ENCODE measurements at regions not wholly inside any gene's neighbourhood (a gene's known extent, or its start where the extent isn't known, plus 50 kb on each side); places are given as distances from the start of the nearest gene placed in this dataset.

DNA sequence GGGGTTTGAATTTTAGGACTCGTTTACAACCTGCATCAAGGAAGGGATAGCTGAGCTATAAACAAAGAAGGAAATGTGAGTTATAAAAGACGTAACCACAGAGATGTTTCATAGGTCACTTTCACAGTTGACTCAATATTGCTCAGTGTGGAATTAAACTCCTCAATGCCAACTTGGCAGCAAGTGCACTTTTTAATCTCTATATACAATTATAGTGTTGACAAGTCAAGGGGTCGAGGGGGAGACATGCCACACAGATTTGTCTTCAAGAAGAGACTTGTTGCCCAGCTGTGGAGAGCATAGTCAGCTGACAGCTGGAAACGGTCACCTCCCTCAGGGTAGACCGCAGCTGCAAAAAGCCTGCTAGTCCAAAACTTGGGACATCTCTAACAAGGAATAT, 163.4 kb upstream of the DMAC1 start:
- 79% methylated on average over 2 of the region's 5 CpGs for WGBS (ENCODE audit: insufficient coverage)
- Histone ChIP-seq H3K4me2 (replicated peaks; ENCODE audit: extremely low read depth, low read length, poor library complexity, severe bottlenecking) (no peak overlapping the region), H3K36me3 (replicated peaks in 1 of 2; ENCODE audit: control insufficient read depth in 1 of 2, insufficient read depth in 2 of 2, low read length in 2 of 2) (no peaks in the 10 kb centered on the region), H3K4me3 (replicated peaks in 1 of 3; ENCODE audit: low read depth in 2 of 3, low read length in 3 of 3) (no peak overlapping the region), H4K20me1 (ENCODE audit: insufficient read depth, low read length) (no peaks in the 10 kb centered on the region), H2AFZ (ENCODE audit: insufficient read depth, low read depth, low read length, poor library complexity, severe bottlenecking) (peak overlapping the region; percentile 33), H3K27ac (ENCODE audit: low read depth in 1 of 2, low read length in 2 of 2) (no peak overlapping the region), H3K4me1 (ENCODE audit: control insufficient read depth in 1 of 2, insufficient read depth in 2 of 2, low read length in 2 of 2) (peaks cover 29 to 37% of the 10 kb centered on the region in 2 donors), H3K9ac (ENCODE audit: insufficient read depth, low read length, poor library complexity, severe bottlenecking) (no peak overlapping the region), H3K9me3 (replicated peaks in 1 of 2; ENCODE audit: control insufficient read depth in 1 of 2, insufficient read depth in 1 of 2, low read length in 2 of 2) (no peaks in the 10 kb centered on the region), H3K27me3 (ENCODE audit: control insufficient read depth in 2 of 2, insufficient read depth in 2 of 2, low read length in 2 of 2) (no peaks in the 10 kb centered on the region), H3K79me2 (ENCODE audit: insufficient read depth, low read length) (no peaks in the 10 kb centered on the region)
- peaks cover 0 to 1% (median 0%) of the 10 kb centered on the region in 7 donors for H3K9me3 Mint-ChIP-seq
- peaks cover 46% of the 10 kb centered on the region for H3K4me1 Mint-ChIP-seq
- H3K4me3 Mint-ChIP-seq: no peak overlapping the region
- intact Hi-C loops (cut with micrococcal nuclease): no loop called here
- DNase-seq: no peak
- H3K27me3 Mint-ChIP-seq (ENCODE audit: low read depth in 3 of 3): no peaks in the 10 kb centered on the region
- H3K27ac Mint-ChIP-seq: no peak overlapping the region
- no peaks in the 10 kb centered on the region for H3K36me3 Mint-ChIP-seq
- TF ChIP-seq, protein P1, sequence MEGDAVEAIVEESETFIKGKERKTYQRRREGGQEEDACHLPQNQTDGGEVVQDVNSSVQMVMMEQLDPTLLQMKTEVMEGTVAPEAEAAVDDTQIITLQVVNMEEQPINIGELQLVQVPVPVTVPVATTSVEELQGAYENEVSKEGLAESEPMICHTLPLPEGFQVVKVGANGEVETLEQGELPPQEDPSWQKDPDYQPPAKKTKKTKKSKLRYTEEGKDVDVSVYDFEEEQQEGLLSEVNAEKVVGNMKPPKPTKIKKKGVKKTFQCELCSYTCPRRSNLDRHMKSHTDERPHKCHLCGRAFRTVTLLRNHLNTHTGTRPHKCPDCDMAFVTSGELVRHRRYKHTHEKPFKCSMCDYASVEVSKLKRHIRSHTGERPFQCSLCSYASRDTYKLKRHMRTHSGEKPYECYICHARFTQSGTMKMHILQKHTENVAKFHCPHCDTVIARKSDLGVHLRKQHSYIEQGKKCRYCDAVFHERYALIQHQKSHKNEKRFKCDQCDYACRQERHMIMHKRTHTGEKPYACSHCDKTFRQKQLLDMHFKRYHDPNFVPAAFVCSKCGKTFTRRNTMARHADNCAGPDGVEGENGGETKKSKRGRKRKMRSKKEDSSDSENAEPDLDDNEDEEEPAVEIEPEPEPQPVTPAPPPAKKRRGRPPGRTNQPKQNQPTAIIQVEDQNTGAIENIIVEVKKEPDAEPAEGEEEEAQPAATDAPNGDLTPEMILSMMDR (IDR thresholded peaks at IDR 0.05): no peak

DNA sequence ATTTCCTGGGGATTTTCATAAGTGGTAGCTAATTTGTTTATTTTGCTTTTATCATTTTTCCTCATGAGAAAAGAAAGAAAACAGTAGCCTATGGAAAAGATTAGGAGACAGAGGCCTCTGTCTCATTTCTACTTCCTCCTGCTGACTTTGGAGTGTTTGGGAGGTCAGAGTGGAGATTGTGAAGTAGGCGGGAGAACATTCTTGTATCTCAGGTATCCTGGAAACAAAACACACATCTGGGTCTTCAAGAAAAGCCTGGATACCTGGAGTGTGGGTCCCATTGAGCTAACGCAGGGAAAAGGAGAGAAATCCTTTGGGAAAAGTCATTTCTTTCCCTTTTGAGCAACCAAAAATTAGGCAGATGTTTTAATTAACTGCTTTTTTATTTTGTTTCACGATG, 161.5 kb upstream of the DMAC1 start:
- Histone ChIP-seq H3K79me2 (ENCODE audit: insufficient read depth, low read length) (no peaks in the 10 kb centered on the region), H4K20me1 (ENCODE audit: insufficient read depth, low read length) (no peaks in the 10 kb centered on the region), H3K36me3 (replicated peaks in 1 of 2; ENCODE audit: control insufficient read depth in 1 of 2, insufficient read depth in 2 of 2, low read length in 2 of 2) (no peaks in the 10 kb centered on the region), H3K9me3 (replicated peaks in 1 of 2; ENCODE audit: control insufficient read depth in 1 of 2, insufficient read depth in 1 of 2, low read length in 2 of 2) (no peaks in the 10 kb centered on the region), H3K4me2 (replicated peaks; ENCODE audit: extremely low read depth, low read length, poor library complexity, severe bottlenecking) (no peak overlapping the region), H3K27ac (ENCODE audit: low read depth in 1 of 2, low read length in 2 of 2) (no peak overlapping the region), H3K4me3 (replicated peaks in 1 of 3; ENCODE audit: low read depth in 2 of 3, low read length in 3 of 3) (no peak overlapping the region), H3K27me3 (ENCODE audit: control insufficient read depth in 2 of 2, insufficient read depth in 2 of 2, low read length in 2 of 2) (no peaks in the 10 kb centered on the region), H2AFZ (ENCODE audit: insufficient read depth, low read depth, low read length, poor library complexity, severe bottlenecking) (no peak overlapping the region), H3K9ac (ENCODE audit: insufficient read depth, low read length, poor library complexity, severe bottlenecking) (no peak overlapping the region), H3K4me1 (ENCODE audit: control insufficient read depth in 1 of 2, insufficient read depth in 2 of 2, low read length in 2 of 2) (peaks cover 10 to 17% of the 10 kb centered on the region in 2 donors)
- DNase-seq: no peak
- intact Hi-C loops (cut with micrococcal nuclease): no loop called here
- WGBS (ENCODE audit: insufficient coverage): no CpG with 5 or more reads among the region's 3 CpGs
- Mint-ChIP-seq H3K27ac (no peak overlapping the region), H3K27me3 (ENCODE audit: low read depth in 3 of 3) (no peaks in the 10 kb centered on the region), H3K4me3 (no peak overlapping the region), H3K9me3 (peaks cover 0 to 1% (median 0%) of the 10 kb centered on the region in 7 donors), H3K36me3 (no peaks in the 10 kb centered on the region), H3K4me1 (peaks cover 27% of the 10 kb centered on the region)
- TF ChIP-seq, protein P1 (IDR thresholded peaks at IDR 0.05): no peak
